H9 (cell line): ENCODE measurements at regions not wholly inside any gene's neighbourhood (a gene's known extent, or its start where the extent isn't known, plus 50 kb on each side); places are given as distances from the start of the nearest gene placed in this dataset.

Experiments used
- DNase-seq: peaks from one replicate; pipeline ENCODE4 v3.0.0-alpha.2; 2017
- H2AFZ ChIP-seq: one replicate; pipeline ENCODE4 v1.6.1; 2013; ENCODE audit warnings: mild to moderate bottlenecking, low read length, control low read depth, moderate library complexity
- H2AK5ac ChIP-seq: 2 replicates; pipeline ENCODE4 v1.6.1; 2013; ENCODE audit warnings: low read length, control low read depth, mixed read lengths; ENCODE audit not compliant: insufficient read length
- H2BK120ac ChIP-seq: one replicate; pipeline ENCODE4 v1.6.1; 2013; ENCODE audit warnings: low read depth, mild to moderate bottlenecking, low read length, control low read depth, inconsistent platforms; ENCODE audit not compliant: poor library complexity, severe bottlenecking
- H2BK12ac ChIP-seq: 2 replicates; pipeline ENCODE4 v1.6.1; 2013; ENCODE audit warnings: low read length, control low read depth, mixed read lengths, low read depth; ENCODE audit not compliant: insufficient read length
- H2BK15ac ChIP-seq: 2 replicates; pipeline ENCODE4 v1.6.1; 2013; ENCODE audit warnings: low read depth, low read length, control low read depth
- H2BK20ac ChIP-seq: one replicate; pipeline ENCODE4 v1.6.1; 2013; ENCODE audit warnings: low read depth, mild to moderate bottlenecking, low read length, control low read depth, inconsistent platforms; ENCODE audit not compliant: poor library complexity, severe bottlenecking
- H2BK5ac ChIP-seq: 2 replicates; pipeline ENCODE4 v1.6.1; 2013; ENCODE audit warnings: low read length, control low read depth, mixed read lengths; ENCODE audit not compliant: insufficient read length
- H3K14ac ChIP-seq: 2 replicates; pipeline ENCODE4 v1.6.1; 2013; ENCODE audit warnings: low read length, control low read depth; ENCODE audit not compliant: insufficient read depth
- H3K18ac ChIP-seq: 2 replicates; pipeline ENCODE4 v1.6.1; 2013; ENCODE audit warnings: low read depth, mild to moderate bottlenecking, mixed read lengths, low read length, control low read depth; ENCODE audit not compliant: insufficient read length
- H3K23ac ChIP-seq: 2 replicates; pipeline ENCODE4 v1.6.1; 2013; ENCODE audit warnings: low read length, control low read depth, mixed read lengths, low read depth; ENCODE audit not compliant: insufficient read length
- H3K23me2 ChIP-seq: 2 replicates; pipeline ENCODE4 v1.6.1; 2013; ENCODE audit warnings: low read depth, mild to moderate bottlenecking, mixed read lengths, low read length, control low read depth; ENCODE audit not compliant: insufficient read length, poor library complexity, severe bottlenecking
- H3K27ac ChIP-seq: 2 replicates; pipeline ENCODE4 v1.5.1; 2013; ENCODE audit warnings: low read length, control low read depth, mixed read lengths, low read depth; ENCODE audit not compliant: insufficient read length
- H3K27me3 ChIP-seq: 2 replicates; pipeline ENCODE4 v1.6.1; 2013; ENCODE audit warnings: low read length, control low read depth, inconsistent platforms; ENCODE audit not compliant: insufficient read depth
- H3K4ac ChIP-seq: 2 replicates; pipeline ENCODE4 v1.6.1; 2013; ENCODE audit warnings: low read depth, mild to moderate bottlenecking, control low read depth, inconsistent platforms, low read length, moderate library complexity
- H3K4me1 ChIP-seq: 2 replicates; pipeline ENCODE4 v1.6.1; 2013; ENCODE audit warnings: low read length, control low read depth, inconsistent platforms; ENCODE audit not compliant: insufficient read depth
- H3K4me2 ChIP-seq: 2 replicates; pipeline ENCODE4 v1.6.1; 2013; ENCODE audit warnings: low read length, control low read depth, mixed read lengths; ENCODE audit not compliant: insufficient read length, insufficient read depth
- H3K56ac ChIP-seq: 2 replicates; pipeline ENCODE4 v1.6.1; 2013; ENCODE audit warnings: low read depth, mild to moderate bottlenecking, mixed read lengths, low read length, control low read depth; ENCODE audit not compliant: insufficient read length
- H3K79me1 ChIP-seq: 2 replicates; pipeline ENCODE4 v1.6.1; 2013; ENCODE audit warnings: low read depth, mild to moderate bottlenecking, moderate library complexity, low read length, control low read depth, inconsistent platforms; ENCODE audit not compliant: insufficient read depth, poor library complexity, severe bottlenecking
- H3K79me2 ChIP-seq: 2 replicates; pipeline ENCODE4 v1.6.1; 2013; ENCODE audit warnings: low read length, control low read depth, inconsistent platforms; ENCODE audit not compliant: insufficient read depth
- H3K9ac ChIP-seq: 2 replicates; pipeline ENCODE4 v1.6.1; 2013; ENCODE audit warnings: low read length, control low read depth, mixed read lengths; ENCODE audit not compliant: insufficient read length; ENCODE audit errors: extremely low read depth
- H3K9me3 ChIP-seq: one replicate; pipeline ENCODE4 v1.6.1; 2013; ENCODE audit warnings: low read depth, low read length, inconsistent platforms; ENCODE audit not compliant: control insufficient read depth
- H3T11ph ChIP-seq: one replicate; pipeline ENCODE4 v1.6.1; 2013; ENCODE audit warnings: mild to moderate bottlenecking, low read length, control low read depth, inconsistent platforms
- H4K20me1 ChIP-seq: one replicate; pipeline ENCODE4 v1.6.1; 2013; ENCODE audit not compliant: control insufficient read depth, insufficient read length, insufficient read depth
- H4K5ac ChIP-seq: 2 replicates; pipeline ENCODE4 v1.6.1; 2013; ENCODE audit warnings: low read depth, mild to moderate bottlenecking, mixed read lengths, low read length, control low read depth; ENCODE audit not compliant: insufficient read length
- H4K8ac ChIP-seq: replicated peaks from 2 replicates; pipeline ENCODE4 v1.6.1; 2013; ENCODE audit warnings: low read length, control low read depth, mixed read lengths, low read depth; ENCODE audit not compliant: insufficient read length
- H4K91ac ChIP-seq: 2 replicates; pipeline ENCODE4 v1.6.1; 2013; ENCODE audit warnings: low read depth, mild to moderate bottlenecking, moderate library complexity, mixed read lengths, low read length, control low read depth; ENCODE audit not compliant: insufficient read length
- H3K27ac Mint-ChIP-seq, 3 experiments: 2 replicates in 2 of 3; 3 replicates in 1 of 3; pipeline ENCODE4 v1.8.0; 2020 to 2021; ENCODE audit warnings: mixed read lengths in 3 of 3, mild to moderate bottlenecking in 1 of 3, moderate library complexity in 1 of 3
- H3K27me3 Mint-ChIP-seq: 2 replicates; pipeline ENCODE4 v1.8.0; 2021; ENCODE audit warnings: low read depth, mild to moderate bottlenecking, moderate library complexity, mixed read lengths
- H3K36me3 Mint-ChIP-seq, 3 experiments: 2 replicates in 2 of 3; 3 replicates in 1 of 3; pipeline ENCODE4 v1.8.0; 2020 to 2021; ENCODE audit warnings: low read depth in 3 of 3, mixed read lengths in 3 of 3; ENCODE audit not compliant: insufficient read depth in 1 of 3
- H3K4me1 Mint-ChIP-seq, 2 experiments: 2 replicates each; pipeline ENCODE4 v1.8.0; 2020; ENCODE audit warnings: mixed read lengths in 2 of 2
- H3K4me3 Mint-ChIP-seq, 2 experiments: 2 replicates in 1 of 2; 3 replicates in 1 of 2; pipeline ENCODE4 v1.8.0; 2020 to 2021; ENCODE audit warnings: mild to moderate bottlenecking in 2 of 2, mixed read lengths in 2 of 2, moderate library complexity in 1 of 2
- H3K9me3 Mint-ChIP-seq, 2 experiments: 2 replicates in 1 of 2; 3 replicates in 1 of 2; pipeline ENCODE4 v1.8.0; 2020; ENCODE audit warnings: mild to moderate bottlenecking in 2 of 2, mixed read lengths in 2 of 2, moderate library complexity in 1 of 2
- CTCF ChIP-seq: fragments of 200-600 bp; sonication (generic); conservative IDR thresholded peaks from 3 replicates; pipeline ENCODE4 v1.8.0; 2021; ENCODE audit warnings: antibody characterized with exemption, mild to moderate bottlenecking
- WGBS: extraction: QIAGEN DNeasy Blood & Tissue Kit; methylation state at CpG from one replicate; pipeline ENCODE4 v1.1.7; 2013; ENCODE audit warnings: missing lambda C conversion rate, low lambda C conversion rate, mixed read lengths; ENCODE audit not compliant: insufficient read length; ENCODE audit errors: extremely low coverage; 5-methylcytosine and 5-hydroxymethylcytosine counted together

- Histone ChIP-seq H4K8ac (no peak overlapping the region), H3K18ac (no peak overlapping the region), H3K56ac (no peak overlapping the region), H2AFZ (no peak overlapping the region), H3K14ac (no peak overlapping the region), H2BK20ac (no peak overlapping the region), H2BK120ac (no peak overlapping the region), H2BK12ac (no peak overlapping the region), H3K23me2 (no peaks in the 10 kb centered on the region), H2BK5ac (no peak overlapping the region), H3K4ac (no peak overlapping the region), H3T11ph (no peak overlapping the region), H4K20me1 (no peaks in the 10 kb centered on the region), H3K27ac (no peak overlapping the region), H3K9ac (no peak overlapping the region), H4K5ac (no peak overlapping the region), H3K23ac (no peak overlapping the region), H3K4me2 (no peak overlapping the region), H3K9me3 (no peaks in the 10 kb centered on the region), H4K91ac (no peak overlapping the region), H3K79me1 (no peaks in the 10 kb centered on the region), H2BK15ac (no peak overlapping the region), H2AK5ac (no peak overlapping the region), H3K79me2 (no peaks in the 10 kb centered on the region), H3K4me1 (no peaks in the 10 kb centered on the region), H3K27me3 (no peaks in the 10 kb centered on the region)
- no peak overlapping the region for H3K27ac Mint-ChIP-seq
- H3K36me3 Mint-ChIP-seq, result peaks cover 12 to 16% (median 14%) of the 10 kb centered on the region in 3 experiments
- H3K4me3 Mint-ChIP-seq, result no peak overlapping the region
- TF ChIP-seq CTCF, result no peak
- no peaks in the 10 kb centered on the region for H3K27me3 Mint-ChIP-seq
- H3K4me1 Mint-ChIP-seq, result peaks cover 0 to 6% of the 10 kb centered on the region in 2 experiments; a peak in 2 of 4 replicates
- no peak for DNase-seq
- H3K9me3 Mint-ChIP-seq, result peaks cover 54 to 57% of the 10 kb centered on the region in 2 experiments
- no CpG with 5 or more reads among the region's 2 CpGs for WGBS
Measured at GRCh38 chrX:42117318-42117717, 194.0 kb upstream of the CASK start.
